ENCODE measurements at regions not wholly inside any gene's neighbourhood (a gene's known extent, or its start where the extent isn't known, plus 50 kb on each side); places are given as distances from the start of the nearest gene placed in this dataset.

DNA sequence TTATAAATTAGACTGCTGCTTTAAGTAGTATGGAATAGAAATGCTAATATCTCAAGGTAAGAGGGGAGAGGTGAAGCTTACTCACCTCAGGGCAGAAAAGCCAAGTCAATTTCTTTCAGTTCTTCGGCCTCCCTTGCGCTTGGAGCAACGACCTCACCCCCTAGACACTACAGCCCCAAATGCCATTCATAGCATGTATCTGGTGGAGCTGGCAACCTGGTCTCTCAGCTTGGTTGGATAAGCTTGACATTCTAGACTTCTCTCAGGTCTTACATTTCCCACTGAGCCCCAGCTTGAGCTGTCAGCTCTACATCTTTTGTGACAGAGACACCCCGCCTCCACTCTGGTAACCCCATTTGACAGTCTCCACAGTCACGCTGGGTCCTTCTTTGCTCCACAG lies 154.9 kb downstream of the ZNF608 start:
- Histone ChIP-seq H3K27me3 (ENCODE audit: control insufficient read depth in 2 of 2, insufficient read depth in 2 of 2, low read length in 2 of 2) (no peaks in the 10 kb centered on the region), H3K4me1 (ENCODE audit: control insufficient read depth in 2 of 2, insufficient read depth in 2 of 2, low read length in 2 of 2) (no peaks in the 10 kb centered on the region), H3K36me3 (ENCODE audit: control insufficient read depth in 2 of 2, insufficient read depth in 2 of 2, low read length in 2 of 2) (no peaks in the 10 kb centered on the region), H3K9ac (ENCODE audit: low read depth in 1 of 2, low read length in 2 of 2) (no peak overlapping the region), H3K27ac (ENCODE audit: low read depth in 2 of 2, low read length in 2 of 2) (no peak overlapping the region), H3K9me3 (ENCODE audit: control insufficient read depth in 2 of 2, low read length in 2 of 2) (no peaks in the 10 kb centered on the region), H3K4me3 (ENCODE audit: low read length in 2 of 2) (no peak overlapping the region)

DNA sequence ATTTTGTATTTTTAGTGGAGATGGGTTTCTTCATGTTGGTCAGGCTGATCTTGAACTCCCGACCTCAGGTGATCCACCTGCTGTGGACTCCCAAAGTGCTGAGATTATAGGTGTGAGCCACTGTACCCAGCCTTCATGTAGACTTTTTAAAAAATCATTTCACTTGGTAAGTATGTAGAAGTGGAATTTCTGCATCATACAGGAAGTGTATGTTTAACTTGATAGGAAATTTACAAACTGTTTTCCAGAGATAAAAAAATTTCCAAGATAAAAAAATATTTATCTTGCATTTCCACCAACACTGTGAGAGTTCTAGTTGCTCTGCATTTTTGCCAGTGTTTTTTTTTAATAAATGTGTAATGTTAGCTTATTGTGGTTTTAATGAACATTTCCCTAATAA lies 155.8 kb downstream of the ZNF608 start:
- Histone ChIP-seq H3K4me3 (ENCODE audit: low read length in 2 of 2) (no peak overlapping the region), H3K27ac (ENCODE audit: low read depth in 2 of 2, low read length in 2 of 2) (no peak overlapping the region), H3K9ac (ENCODE audit: low read depth in 1 of 2, low read length in 2 of 2) (no peak overlapping the region), H3K4me1 (ENCODE audit: control insufficient read depth in 2 of 2, insufficient read depth in 2 of 2, low read length in 2 of 2) (no peaks in the 10 kb centered on the region), H3K9me3 (ENCODE audit: control insufficient read depth in 2 of 2, low read length in 2 of 2) (no peaks in the 10 kb centered on the region), H3K27me3 (ENCODE audit: control insufficient read depth in 2 of 2, insufficient read depth in 2 of 2, low read length in 2 of 2) (no peaks in the 10 kb centered on the region), H3K36me3 (ENCODE audit: control insufficient read depth in 2 of 2, insufficient read depth in 2 of 2, low read length in 2 of 2) (no peaks in the 10 kb centered on the region)

DNA sequence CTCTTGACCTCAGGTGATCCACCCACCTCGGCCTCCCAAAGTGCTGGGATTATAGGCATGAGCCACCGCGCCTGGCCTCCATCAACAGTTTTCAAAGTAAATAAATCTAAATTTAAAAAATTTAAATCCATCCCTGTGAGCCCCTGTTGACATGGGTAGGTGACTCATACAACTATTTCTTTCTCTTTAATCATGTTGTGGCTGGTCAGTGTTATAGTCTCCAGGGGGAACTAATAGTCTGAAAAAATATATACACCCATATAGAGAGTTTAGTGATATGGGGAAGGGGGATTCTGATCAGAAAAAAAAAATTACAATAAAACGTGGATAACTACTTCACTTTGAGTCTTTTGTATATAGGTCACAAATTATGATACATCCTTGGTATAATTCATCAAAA lies 159.2 kb downstream of the ZNF608 start:
- H3K9ac ChIP-seq (ENCODE audit: low read depth in 1 of 2, low read length in 2 of 2) = no peak overlapping the region
- no peaks in the 10 kb centered on the region for H3K4me1 ChIP-seq (ENCODE audit: control insufficient read depth in 2 of 2, insufficient read depth in 2 of 2, low read length in 2 of 2)
- no peak overlapping the region for H3K4me3 ChIP-seq (ENCODE audit: low read length in 2 of 2)
- no peaks in the 10 kb centered on the region for H3K9me3 ChIP-seq (ENCODE audit: control insufficient read depth in 2 of 2, low read length in 2 of 2)
- H3K27me3 ChIP-seq (ENCODE audit: control insufficient read depth in 2 of 2, insufficient read depth in 2 of 2, low read length in 2 of 2) = no peaks in the 10 kb centered on the region
- H3K27ac ChIP-seq (ENCODE audit: low read depth in 2 of 2, low read length in 2 of 2) = no peak overlapping the region
- no peaks in the 10 kb centered on the region for H3K36me3 ChIP-seq (ENCODE audit: control insufficient read depth in 2 of 2, insufficient read depth in 2 of 2, low read length in 2 of 2)

DNA sequence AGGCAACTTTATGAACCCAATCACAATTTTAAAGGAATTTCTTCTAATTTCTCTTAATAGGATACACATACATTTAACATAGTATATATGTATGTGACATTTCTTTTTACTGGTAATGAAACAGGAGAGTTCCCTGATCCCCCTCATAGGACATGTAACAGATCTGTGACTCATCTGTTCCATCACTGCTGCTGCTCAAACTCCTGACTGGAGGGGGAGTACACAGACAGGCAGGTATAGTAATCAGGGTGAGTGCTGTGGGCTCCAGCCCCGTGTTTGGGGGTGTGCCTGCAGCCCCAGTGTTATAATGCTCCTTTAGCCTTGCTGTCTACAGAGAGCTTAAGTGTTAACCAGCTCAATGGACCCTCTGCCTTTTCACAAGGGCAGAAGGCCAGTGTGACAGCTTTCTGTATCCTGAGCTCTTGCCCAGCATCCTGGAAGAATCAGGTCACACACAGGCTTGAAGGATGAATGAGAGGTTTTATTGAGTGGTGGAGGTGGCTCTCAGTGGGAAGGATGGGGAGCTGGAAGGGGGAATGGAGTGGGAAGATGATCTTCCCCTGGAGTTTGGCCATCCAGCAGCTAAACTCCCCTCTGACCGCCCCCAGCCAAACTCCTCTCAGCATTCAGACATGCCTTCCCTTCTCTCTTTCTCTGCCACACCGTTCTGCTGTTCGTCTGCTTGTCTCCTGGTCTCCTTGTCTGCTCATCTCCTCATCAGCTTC lies 161.3 kb downstream of the ZNF608 start:
- no peaks in the 10 kb centered on the region for H3K27me3 ChIP-seq (ENCODE audit: control insufficient read depth in 2 of 2, insufficient read depth in 2 of 2, low read length in 2 of 2)
- no peak overlapping the region for H3K4me3 ChIP-seq (ENCODE audit: low read length in 2 of 2)
- no peaks in the 10 kb centered on the region for H3K36me3 ChIP-seq (ENCODE audit: control insufficient read depth in 2 of 2, insufficient read depth in 2 of 2, low read length in 2 of 2)
- peaks cover 0 to 3% of the 10 kb centered on the region in 2 donors for H3K4me1 ChIP-seq (ENCODE audit: control insufficient read depth in 2 of 2, insufficient read depth in 2 of 2, low read length in 2 of 2)
- no peak overlapping the region for H3K9ac ChIP-seq (ENCODE audit: low read depth in 1 of 2, low read length in 2 of 2)
- no peaks in the 10 kb centered on the region for H3K9me3 ChIP-seq (ENCODE audit: control insufficient read depth in 2 of 2, low read length in 2 of 2)
- H3K27ac ChIP-seq (ENCODE audit: low read depth in 2 of 2, low read length in 2 of 2) = no peak overlapping the region

DNA sequence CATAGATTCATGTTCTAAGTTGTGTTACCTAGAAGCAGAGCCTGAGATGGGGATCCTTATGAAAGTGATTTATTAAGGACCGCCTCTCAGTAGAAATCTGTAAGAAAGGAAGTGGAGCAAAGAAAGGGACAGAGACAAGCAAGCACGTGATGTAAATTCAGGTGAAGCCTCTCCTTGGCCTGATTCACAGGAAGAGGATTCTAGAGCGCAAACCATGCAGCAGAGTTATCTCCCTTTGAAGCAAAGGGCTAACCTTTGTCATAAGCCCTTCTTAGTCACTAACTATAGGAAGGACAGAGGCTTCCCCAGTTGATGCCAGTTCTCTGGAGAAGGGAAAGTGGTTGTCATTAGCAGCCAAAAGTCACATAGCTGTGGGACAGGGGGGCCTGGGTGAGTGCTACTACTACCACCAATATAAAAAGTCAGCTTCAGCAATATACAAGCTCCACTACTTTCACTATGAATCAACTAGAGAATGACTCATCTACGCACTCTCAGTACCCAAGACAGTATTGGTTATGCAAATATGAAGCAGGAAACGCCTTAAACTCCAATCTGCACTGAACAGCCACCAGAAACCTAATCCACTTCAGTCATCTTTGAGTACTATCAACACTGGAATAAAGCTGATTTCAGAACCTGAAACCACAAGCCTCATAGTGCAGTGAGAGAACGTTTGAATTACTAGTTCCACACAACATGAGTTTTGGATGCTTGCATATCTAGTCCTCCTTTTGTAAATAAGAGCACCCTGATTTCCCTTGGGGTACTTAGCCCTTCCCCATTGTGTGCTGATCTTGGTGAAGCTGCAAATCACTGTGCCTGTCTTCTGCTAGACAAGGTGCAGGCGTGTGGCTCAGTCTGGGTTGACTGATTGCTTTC lies 162.7 kb downstream of the ZNF608 start:
- no peaks in the 10 kb centered on the region for H3K9me3 ChIP-seq (ENCODE audit: control insufficient read depth in 2 of 2, low read length in 2 of 2)
- no peak overlapping the region for H3K27ac ChIP-seq (ENCODE audit: low read depth in 2 of 2, low read length in 2 of 2)
- H3K4me1 ChIP-seq (ENCODE audit: control insufficient read depth in 2 of 2, insufficient read depth in 2 of 2, low read length in 2 of 2) = peaks cover 0 to 3% of the 10 kb centered on the region in 2 donors
- H3K27me3 ChIP-seq (ENCODE audit: control insufficient read depth in 2 of 2, insufficient read depth in 2 of 2, low read length in 2 of 2) = no peaks in the 10 kb centered on the region
- H3K36me3 ChIP-seq (ENCODE audit: control insufficient read depth in 2 of 2, insufficient read depth in 2 of 2, low read length in 2 of 2) = no peaks in the 10 kb centered on the region
- no peak overlapping the region for H3K4me3 ChIP-seq (ENCODE audit: low read length in 2 of 2)
- H3K9ac ChIP-seq (ENCODE audit: low read depth in 1 of 2, low read length in 2 of 2) = no peak overlapping the region

DNA sequence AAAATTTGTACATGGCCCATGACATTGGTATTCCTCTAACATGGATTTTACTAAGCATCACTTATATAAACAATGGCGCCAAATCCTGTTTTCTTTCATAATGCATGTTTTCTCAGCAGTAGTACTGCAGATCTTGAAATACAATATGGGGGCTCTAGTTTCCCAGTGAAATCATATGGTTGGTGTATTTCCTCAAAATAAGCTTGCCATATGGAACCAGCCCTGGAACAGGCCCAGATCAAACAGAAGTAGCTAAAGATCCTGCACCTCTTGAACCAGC lies 163.9 kb downstream of the ZNF608 start:
- H3K4me3 ChIP-seq (ENCODE audit: low read length in 2 of 2) = no peak overlapping the region
- H3K4me1 ChIP-seq (ENCODE audit: control insufficient read depth in 2 of 2, insufficient read depth in 2 of 2, low read length in 2 of 2) = peaks cover 0 to 3% of the 10 kb centered on the region in 2 donors
- no peaks in the 10 kb centered on the region for H3K9me3 ChIP-seq (ENCODE audit: control insufficient read depth in 2 of 2, low read length in 2 of 2)
- no peaks in the 10 kb centered on the region for H3K27me3 ChIP-seq (ENCODE audit: control insufficient read depth in 2 of 2, insufficient read depth in 2 of 2, low read length in 2 of 2)
- H3K36me3 ChIP-seq (ENCODE audit: control insufficient read depth in 2 of 2, insufficient read depth in 2 of 2, low read length in 2 of 2) = no peaks in the 10 kb centered on the region
- no peak overlapping the region for H3K27ac ChIP-seq (ENCODE audit: low read depth in 2 of 2, low read length in 2 of 2)
- H3K9ac ChIP-seq (ENCODE audit: low read depth in 1 of 2, low read length in 2 of 2) = no peak overlapping the region

DNA sequence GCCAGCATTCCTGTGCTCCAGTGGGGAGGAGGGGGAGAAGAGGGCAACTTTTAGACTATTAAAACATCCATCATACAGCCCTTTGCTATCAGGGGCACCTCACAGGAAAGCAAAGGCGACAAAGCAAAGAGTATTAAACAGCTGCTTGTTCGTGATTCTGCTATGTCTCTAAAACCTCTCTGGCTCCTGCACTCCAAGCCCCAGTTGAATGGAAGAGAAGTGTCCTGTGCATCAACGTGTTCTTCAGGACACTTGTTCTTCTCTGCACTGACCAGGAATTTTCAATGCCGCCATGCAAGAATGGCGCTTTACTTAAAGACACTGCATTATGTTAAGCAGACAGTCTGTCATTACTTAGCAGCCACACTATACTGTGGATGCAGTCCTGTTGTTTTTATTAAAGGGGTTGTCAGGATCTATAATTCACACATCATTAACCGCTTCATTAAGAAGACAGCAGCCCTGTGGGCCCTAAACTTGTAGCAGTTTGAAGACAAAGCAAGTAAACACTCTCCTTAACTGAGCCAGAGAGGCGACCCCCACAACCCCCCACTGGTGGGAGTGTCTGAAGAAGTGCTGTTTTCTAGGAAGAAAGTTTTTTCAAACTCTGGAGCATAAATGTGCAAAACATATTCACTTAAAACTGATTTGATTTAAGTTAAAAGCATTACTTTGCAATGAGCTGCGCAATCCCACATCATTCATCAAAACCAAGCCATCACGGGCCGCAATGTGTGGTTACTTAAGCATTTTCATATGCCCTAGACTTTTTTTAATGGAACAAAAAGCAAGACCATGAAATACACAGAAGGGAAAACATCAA lies 164.5 kb downstream of the ZNF608 start:
- Histone ChIP-seq H3K27me3 (ENCODE audit: control insufficient read depth in 2 of 2, insufficient read depth in 2 of 2, low read length in 2 of 2) (no peaks in the 10 kb centered on the region), H3K4me3 (ENCODE audit: low read length in 2 of 2) (no peak overlapping the region), H3K4me1 (ENCODE audit: control insufficient read depth in 2 of 2, insufficient read depth in 2 of 2, low read length in 2 of 2) (peaks cover 0 to 3% of the 10 kb centered on the region in 2 donors), H3K27ac (ENCODE audit: low read depth in 2 of 2, low read length in 2 of 2) (no peak overlapping the region), H3K9ac (ENCODE audit: low read depth in 1 of 2, low read length in 2 of 2) (no peak overlapping the region), H3K36me3 (ENCODE audit: control insufficient read depth in 2 of 2, insufficient read depth in 2 of 2, low read length in 2 of 2) (no peaks in the 10 kb centered on the region), H3K9me3 (ENCODE audit: control insufficient read depth in 2 of 2, low read length in 2 of 2) (no peaks in the 10 kb centered on the region)

DNA sequence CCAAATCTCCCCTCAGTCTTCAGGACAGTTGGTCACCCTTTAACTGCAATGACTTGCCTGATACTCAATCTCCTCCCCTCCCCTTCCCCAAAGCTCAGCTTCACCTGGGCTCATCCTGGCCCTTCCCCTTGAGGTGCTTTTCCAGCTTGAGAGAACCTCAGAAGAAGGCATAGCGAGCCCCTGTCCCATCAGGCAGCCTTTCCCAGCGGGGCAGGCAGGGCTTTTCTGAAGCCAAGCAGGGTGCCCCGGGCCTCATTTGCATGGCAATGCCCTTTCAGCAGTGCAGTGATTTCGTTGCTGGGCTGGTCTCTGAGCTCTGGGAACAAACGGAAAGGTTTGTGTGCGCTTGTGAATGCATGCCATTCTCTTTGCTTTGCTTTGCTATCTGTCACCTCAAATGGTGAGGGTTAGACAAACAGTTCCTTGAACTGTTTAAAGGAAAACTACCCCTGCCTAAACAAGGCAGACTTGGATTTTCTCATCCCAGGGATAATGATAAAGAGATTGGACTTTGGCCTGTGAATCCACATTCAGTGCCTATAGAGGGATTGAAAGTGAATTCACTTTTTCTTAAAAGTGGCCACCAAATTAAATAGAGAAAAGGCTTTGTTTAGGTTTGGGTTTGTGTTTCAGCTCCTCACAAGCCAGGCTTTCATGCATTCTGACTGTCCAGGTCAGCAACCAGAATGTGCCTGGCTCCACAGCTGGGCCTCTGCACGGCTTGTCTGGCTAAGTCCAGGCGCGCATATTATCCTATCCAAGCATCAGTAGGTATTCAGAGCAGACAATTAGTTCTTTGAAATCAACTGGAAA lies 165.3 kb downstream of the ZNF608 start:
- Histone ChIP-seq H3K4me3 (ENCODE audit: low read length in 2 of 2) (no peak overlapping the region), H3K9me3 (ENCODE audit: control insufficient read depth in 2 of 2, low read length in 2 of 2) (no peaks in the 10 kb centered on the region), H3K36me3 (ENCODE audit: control insufficient read depth in 2 of 2, insufficient read depth in 2 of 2, low read length in 2 of 2) (no peaks in the 10 kb centered on the region), H3K4me1 (ENCODE audit: control insufficient read depth in 2 of 2, insufficient read depth in 2 of 2, low read length in 2 of 2) (peaks cover 0 to 3% of the 10 kb centered on the region in 2 donors), H3K9ac (ENCODE audit: low read depth in 1 of 2, low read length in 2 of 2) (no peak overlapping the region), H3K27ac (ENCODE audit: low read depth in 2 of 2, low read length in 2 of 2) (no peak overlapping the region), H3K27me3 (ENCODE audit: control insufficient read depth in 2 of 2, insufficient read depth in 2 of 2, low read length in 2 of 2) (no peaks in the 10 kb centered on the region)

DNA sequence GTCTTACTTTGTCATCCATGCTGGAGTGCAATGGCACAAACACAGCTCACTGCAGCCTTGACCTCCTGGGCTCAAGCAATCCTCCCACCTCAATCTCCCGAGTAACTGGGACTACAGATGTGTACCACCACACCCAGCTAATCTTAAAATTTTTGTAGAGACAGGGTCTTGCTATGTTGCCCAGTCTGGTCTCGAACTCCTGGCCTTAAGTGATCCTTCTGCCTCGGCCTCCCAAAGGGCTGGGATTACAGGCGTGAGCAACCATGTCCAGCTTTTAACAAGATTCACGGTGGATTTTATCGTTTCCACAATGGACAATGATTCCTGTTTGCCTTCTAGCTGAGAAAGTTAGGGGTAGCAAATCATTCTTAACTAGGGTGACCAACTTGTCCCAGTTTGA lies 165.9 kb downstream of the ZNF608 start:
- no peak overlapping the region for H3K4me3 ChIP-seq (ENCODE audit: low read length in 2 of 2)
- no peaks in the 10 kb centered on the region for H3K27me3 ChIP-seq (ENCODE audit: control insufficient read depth in 2 of 2, insufficient read depth in 2 of 2, low read length in 2 of 2)
- H3K4me1 ChIP-seq (ENCODE audit: control insufficient read depth in 2 of 2, insufficient read depth in 2 of 2, low read length in 2 of 2) = peaks cover 0 to 3% of the 10 kb centered on the region in 2 donors
- H3K9ac ChIP-seq (ENCODE audit: low read depth in 1 of 2, low read length in 2 of 2) = no peak overlapping the region
- H3K9me3 ChIP-seq (ENCODE audit: control insufficient read depth in 2 of 2, low read length in 2 of 2) = no peaks in the 10 kb centered on the region
- no peak overlapping the region for H3K27ac ChIP-seq (ENCODE audit: low read depth in 2 of 2, low read length in 2 of 2)
- H3K36me3 ChIP-seq (ENCODE audit: control insufficient read depth in 2 of 2, insufficient read depth in 2 of 2, low read length in 2 of 2) = no peaks in the 10 kb centered on the region

Data from mucosa of rectum (tissue), 2 donors.